HepG2 (cell line): ENCODE measurements at regions not wholly inside any gene's neighbourhood (a gene's known extent, or its start where the extent isn't known, plus 50 kb on each side); places are given as distances from the start of the nearest gene placed in this dataset.

ENCODE experiments used
- CBX5 ChIP-seq: sonication (generic); formaldehyde crosslinking; IDR thresholded peaks from 2 replicates; pipeline ENCODE4 v1.4.0; 2020; ENCODE audit warnings: missing genetic modification reagents, borderline replicate concordance
- CTCF ChIP-seq: sonication (generic); formaldehyde crosslinking; IDR thresholded peaks from 2 replicates; pipeline ENCODE4 v1.5.0; 2020; ENCODE audit warnings: mild to moderate bottlenecking, missing genetic modification reagents, moderate library complexity
- GABPB1 ChIP-seq: IDR thresholded peaks from 2 replicates; pipeline ENCODE4 v1.6.1; 2016; ENCODE audit warnings: mild to moderate bottlenecking, missing genetic modification reagents, moderate library complexity, missing compliant biosample characterization
- MAFK ChIP-seq, 2 experiments: IDR thresholded peaks in 1 of 2; conservative IDR thresholded peaks in 1 of 2; 2 replicates each; pipeline ENCODE4 v1.6.1; 2011; ENCODE audit warnings: improper control_type of control experiment in 2 of 2, low read length in 2 of 2
- MTA1 ChIP-seq: sonication (generic); formaldehyde crosslinking; IDR thresholded peaks from 2 replicates; pipeline ENCODE4 v1.4.0; 2020; ENCODE audit warnings: missing genetic modification reagents, mild to moderate bottlenecking, borderline replicate concordance
- PAX8 ChIP-seq: sonication (generic); formaldehyde crosslinking; IDR thresholded peaks from 2 replicates; pipeline ENCODE4 v1.8.0; 2022; ENCODE audit warnings: mild to moderate bottlenecking, missing genetic modification reagents, borderline replicate concordance
- POLR2A ChIP-seq, 2 experiments: IDR thresholded peaks; 2 replicates each; pipeline ENCODE4 v1.6.1; 2011; ENCODE audit warnings: low read depth in 2 of 2, low read length in 2 of 2, mild to moderate bottlenecking in 1 of 2, moderate library complexity in 1 of 2; ENCODE audit not compliant: insufficient read depth in 1 of 2
- SMAD9 ChIP-seq: sonication (generic); formaldehyde crosslinking; IDR thresholded peaks from 2 replicates; pipeline ENCODE4 v1.5.1; 2020; ENCODE audit warnings: mild to moderate bottlenecking, missing genetic modification reagents
- SSRP1 ChIP-seq: IDR thresholded peaks from 2 replicates; pipeline ENCODE4 v1.6.1; 2016; ENCODE audit warnings: control low read depth
- ZBTB1 ChIP-seq: sonication (generic); formaldehyde crosslinking; IDR thresholded peaks from 2 replicates; pipeline ENCODE4 v1.4.0; 2020; ENCODE audit warnings: missing genetic modification reagents, borderline replicate concordance
- ZNF282 ChIP-seq: fragments of 450-650 bp; IDR thresholded peaks from 2 replicates; pipeline ENCODE4 v1.6.1; 2018; ENCODE audit not compliant: partially characterized antibody
- ZNF367 ChIP-seq: sonication (generic); formaldehyde crosslinking; IDR thresholded peaks from 2 replicates; pipeline ENCODE4 v1.4.0; 2020; ENCODE audit warnings: missing genetic modification reagents, borderline replicate concordance
- ZSCAN30 ChIP-seq: sonication (generic); formaldehyde crosslinking; IDR thresholded peaks from 2 replicates; pipeline ENCODE4 v1.5.0; 2020; ENCODE audit warnings: mild to moderate bottlenecking, missing genetic modification reagents

- TF ChIP-seq ZBTB1 (CRISPR knock-in tag) (no peak), ZNF367 (CRISPR knock-in tag) (no peak), MAFK (conservative IDR thresholded peaks at IDR 0.05 in 1 of 2, IDR thresholded peaks at IDR 0.05 in 1 of 2; ENCODE audit: low read length in 2 of 2) (no peak), CTCF (no peak), ZSCAN30 (CRISPR knock-in tag) (no peak), CBX5 (no peak), SMAD9 (CRISPR knock-in tag) (no peak), SSRP1 (no peak), MTA1 (CRISPR knock-in tag) (no peak), ZNF282 (no peak), PAX8 (CRISPR knock-in tag) (no peak), POLR2A (IDR thresholded peaks at IDR 0.05; ENCODE audit: insufficient read depth in 1 of 2, low read depth in 2 of 2, low read length in 2 of 2) (no peak), GABPB1 (CRISPR knock-in tag) (no peak)
Measured at GRCh38 chr6:21384216-21384615, 209.3 kb upstream of the SOX4 start.
